ENCODE measurements at regions not wholly inside any gene's neighbourhood (a gene's known extent, or its start where the extent isn't known, plus 50 kb on each side); places are given as distances from the start of the nearest gene placed in this dataset.

- Histone ChIP-seq H3K27me3 (ENCODE audit: control insufficient read depth in 1 of 2, insufficient read depth in 2 of 2, low read length in 2 of 2) (no peaks in the 10 kb centered on the region), H3K9ac (ENCODE audit: low read depth in 1 of 2, low read length in 2 of 2) (no peak overlapping the region), H3K9me3 (ENCODE audit: control insufficient read depth in 1 of 2, low read length in 2 of 2) (no peaks in the 10 kb centered on the region), H3K4me1 (ENCODE audit: control insufficient read depth in 1 of 2, insufficient read depth in 2 of 2, low read length in 2 of 2) (peaks cover 0 to 10% of the 10 kb centered on the region in 2 donors), H3K27ac (ENCODE audit: low read depth, low read length) (no peak overlapping the region), H3K36me3 (ENCODE audit: control insufficient read depth in 1 of 2, insufficient read depth in 2 of 2, low read length in 2 of 2) (no peaks in the 10 kb centered on the region), H3K4me3 (ENCODE audit: low read depth in 1 of 2, low read length in 2 of 2) (no peak overlapping the region)
Measured at GRCh38 chr7:47666164-47666862, 84.4 kb upstream of the TNS3 start.

- Histone ChIP-seq H3K27me3 (ENCODE audit: control insufficient read depth in 1 of 2, insufficient read depth in 2 of 2, low read length in 2 of 2) (no peaks in the 10 kb centered on the region), H3K9ac (ENCODE audit: low read depth in 1 of 2, low read length in 2 of 2) (no peak overlapping the region), H3K9me3 (ENCODE audit: control insufficient read depth in 1 of 2, low read length in 2 of 2) (no peaks in the 10 kb centered on the region), H3K4me1 (ENCODE audit: control insufficient read depth in 1 of 2, insufficient read depth in 2 of 2, low read length in 2 of 2) (peaks cover 0 to 13% of the 10 kb centered on the region in 2 donors), H3K36me3 (ENCODE audit: control insufficient read depth in 1 of 2, insufficient read depth in 2 of 2, low read length in 2 of 2) (no peaks in the 10 kb centered on the region), H3K4me3 (ENCODE audit: low read depth in 1 of 2, low read length in 2 of 2) (no peak overlapping the region), H3K27ac (ENCODE audit: low read depth, low read length) (no peak overlapping the region)
Measured at GRCh38 chr7:47664650-47665195, 82.8 kb upstream of the TNS3 start.

GRCh38 chr7:47663851-47664250 lies 81.9 kb upstream of the TNS3 start:
- Histone ChIP-seq H3K27me3 (ENCODE audit: control insufficient read depth in 1 of 2, insufficient read depth in 2 of 2, low read length in 2 of 2) (no peaks in the 10 kb centered on the region), H3K36me3 (ENCODE audit: control insufficient read depth in 1 of 2, insufficient read depth in 2 of 2, low read length in 2 of 2) (no peaks in the 10 kb centered on the region), H3K4me3 (ENCODE audit: low read depth in 1 of 2, low read length in 2 of 2) (no peak overlapping the region), H3K4me1 (ENCODE audit: control insufficient read depth in 1 of 2, insufficient read depth in 2 of 2, low read length in 2 of 2) (peaks cover 0 to 7% of the 10 kb centered on the region in 2 donors), H3K27ac (ENCODE audit: low read depth, low read length) (no peak overlapping the region), H3K9me3 (ENCODE audit: control insufficient read depth in 1 of 2, low read length in 2 of 2) (no peaks in the 10 kb centered on the region), H3K9ac (ENCODE audit: low read depth in 1 of 2, low read length in 2 of 2) (no peak overlapping the region)

- Histone ChIP-seq H3K9ac (ENCODE audit: low read depth in 1 of 2, low read length in 2 of 2) (no peak overlapping the region), H3K4me3 (ENCODE audit: low read depth in 1 of 2, low read length in 2 of 2) (no peak overlapping the region), H3K27ac (ENCODE audit: low read depth, low read length) (no peak overlapping the region), H3K9me3 (ENCODE audit: control insufficient read depth in 1 of 2, low read length in 2 of 2) (no peaks in the 10 kb centered on the region), H3K36me3 (ENCODE audit: control insufficient read depth in 1 of 2, insufficient read depth in 2 of 2, low read length in 2 of 2) (no peaks in the 10 kb centered on the region), H3K4me1 (ENCODE audit: control insufficient read depth in 1 of 2, insufficient read depth in 2 of 2, low read length in 2 of 2) (peaks cover 0 to 7% of the 10 kb centered on the region in 2 donors), H3K27me3 (ENCODE audit: control insufficient read depth in 1 of 2, insufficient read depth in 2 of 2, low read length in 2 of 2) (no peaks in the 10 kb centered on the region)
Measured at GRCh38 chr7:47663213-47663612, 81.3 kb upstream of the TNS3 start.

GRCh38 chr7:47661051-47661714 lies 79.3 kb upstream of the TNS3 start:
- H3K9ac ChIP-seq (ENCODE audit: low read depth in 1 of 2, low read length in 2 of 2), result no peak overlapping the region
- no peaks in the 10 kb centered on the region for H3K36me3 ChIP-seq (ENCODE audit: control insufficient read depth in 1 of 2, insufficient read depth in 2 of 2, low read length in 2 of 2)
- H3K27ac ChIP-seq (ENCODE audit: low read depth, low read length), result no peak overlapping the region
- peaks cover 0 to 7% of the 10 kb centered on the region in 2 donors for H3K4me1 ChIP-seq (ENCODE audit: control insufficient read depth in 1 of 2, insufficient read depth in 2 of 2, low read length in 2 of 2)
- no peaks in the 10 kb centered on the region for H3K27me3 ChIP-seq (ENCODE audit: control insufficient read depth in 1 of 2, insufficient read depth in 2 of 2, low read length in 2 of 2)
- H3K9me3 ChIP-seq (ENCODE audit: control insufficient read depth in 1 of 2, low read length in 2 of 2), result no peaks in the 10 kb centered on the region
- no peak overlapping the region for H3K4me3 ChIP-seq (ENCODE audit: low read depth in 1 of 2, low read length in 2 of 2)

GRCh38 chr7:47659664-47660462 lies 78.0 kb upstream of the TNS3 start:
- Histone ChIP-seq H3K27ac (ENCODE audit: low read depth, low read length) (no peak overlapping the region), H3K9ac (ENCODE audit: low read depth in 1 of 2, low read length in 2 of 2) (no peak overlapping the region), H3K4me3 (ENCODE audit: low read depth in 1 of 2, low read length in 2 of 2) (no peak overlapping the region), H3K27me3 (ENCODE audit: control insufficient read depth in 1 of 2, insufficient read depth in 2 of 2, low read length in 2 of 2) (no peaks in the 10 kb centered on the region), H3K36me3 (ENCODE audit: control insufficient read depth in 1 of 2, insufficient read depth in 2 of 2, low read length in 2 of 2) (no peaks in the 10 kb centered on the region), H3K9me3 (ENCODE audit: control insufficient read depth in 1 of 2, low read length in 2 of 2) (no peaks in the 10 kb centered on the region), H3K4me1 (ENCODE audit: control insufficient read depth in 1 of 2, insufficient read depth in 2 of 2, low read length in 2 of 2) (peaks cover 0 to 7% of the 10 kb centered on the region in 2 donors)

GRCh38 chr7:47658886-47659635 lies 77.2 kb upstream of the TNS3 start:
- H3K9me3 ChIP-seq (ENCODE audit: control insufficient read depth in 1 of 2, low read length in 2 of 2), result no peaks in the 10 kb centered on the region
- H3K9ac ChIP-seq (ENCODE audit: low read depth in 1 of 2, low read length in 2 of 2), result no peak overlapping the region
- H3K4me1 ChIP-seq (ENCODE audit: control insufficient read depth in 1 of 2, insufficient read depth in 2 of 2, low read length in 2 of 2), result peaks cover 0 to 7% of the 10 kb centered on the region in 2 donors
- H3K36me3 ChIP-seq (ENCODE audit: control insufficient read depth in 1 of 2, insufficient read depth in 2 of 2, low read length in 2 of 2), result no peaks in the 10 kb centered on the region
- H3K4me3 ChIP-seq (ENCODE audit: low read depth in 1 of 2, low read length in 2 of 2), result no peak overlapping the region
- no peak overlapping the region for H3K27ac ChIP-seq (ENCODE audit: low read depth, low read length)
- H3K27me3 ChIP-seq (ENCODE audit: control insufficient read depth in 1 of 2, insufficient read depth in 2 of 2, low read length in 2 of 2), result no peaks in the 10 kb centered on the region

GRCh38 chr7:47657126-47657525 lies 75.2 kb upstream of the TNS3 start:
- Histone ChIP-seq H3K27ac (ENCODE audit: low read depth, low read length) (no peak overlapping the region), H3K9ac (ENCODE audit: low read depth in 1 of 2, low read length in 2 of 2) (no peak overlapping the region)

GRCh38 chr7:47654672-47655298 lies 72.9 kb upstream of the TNS3 start:
- Histone ChIP-seq H3K4me3 (ENCODE audit: low read depth in 1 of 2, low read length in 2 of 2) (no peak overlapping the region), H3K36me3 (ENCODE audit: control insufficient read depth in 1 of 2, insufficient read depth in 2 of 2, low read length in 2 of 2) (no peaks in the 10 kb centered on the region), H3K4me1 (ENCODE audit: control insufficient read depth in 1 of 2, insufficient read depth in 2 of 2, low read length in 2 of 2) (no peaks in the 10 kb centered on the region), H3K27ac (ENCODE audit: low read depth, low read length) (no peak overlapping the region), H3K9me3 (ENCODE audit: control insufficient read depth in 1 of 2, low read length in 2 of 2) (no peaks in the 10 kb centered on the region), H3K27me3 (ENCODE audit: control insufficient read depth in 1 of 2, insufficient read depth in 2 of 2, low read length in 2 of 2) (no peaks in the 10 kb centered on the region), H3K9ac (ENCODE audit: low read depth in 1 of 2, low read length in 2 of 2) (no peak overlapping the region)

More at GRCh38 chr7:47657126-47657525, 75.2 kb upstream of the TNS3 start:
- Histone ChIP-seq H3K4me1 (ENCODE audit: control insufficient read depth in 1 of 2, insufficient read depth in 2 of 2, low read length in 2 of 2) (peaks cover 0 to 7% of the 10 kb centered on the region in 2 donors), H3K27me3 (ENCODE audit: control insufficient read depth in 1 of 2, insufficient read depth in 2 of 2, low read length in 2 of 2) (no peaks in the 10 kb centered on the region), H3K4me3 (ENCODE audit: low read depth in 1 of 2, low read length in 2 of 2) (no peak overlapping the region), H3K9me3 (ENCODE audit: control insufficient read depth in 1 of 2, low read length in 2 of 2) (no peaks in the 10 kb centered on the region), H3K36me3 (ENCODE audit: control insufficient read depth in 1 of 2, insufficient read depth in 2 of 2, low read length in 2 of 2) (no peaks in the 10 kb centered on the region)
